DMS79 treated with DMSO at 0.1 percent for 48 hours (cell line): ENCODE measurements at regions not wholly inside any gene's neighbourhood (a gene's known extent, or its start where the extent isn't known, plus 50 kb on each side); places are given as distances from the start of the nearest gene placed in this dataset.
"Not testable (repeated sequence)": the region's sequence is repeated elsewhere in the genome, so short reads cannot be mapped to it uniquely, and the experiment has no call there.

Experiments used
- DNase-seq: peaks from one replicate; lab custom pipeline; 2025; lab: John Stamatoyannopoulos, UW

DNA sequence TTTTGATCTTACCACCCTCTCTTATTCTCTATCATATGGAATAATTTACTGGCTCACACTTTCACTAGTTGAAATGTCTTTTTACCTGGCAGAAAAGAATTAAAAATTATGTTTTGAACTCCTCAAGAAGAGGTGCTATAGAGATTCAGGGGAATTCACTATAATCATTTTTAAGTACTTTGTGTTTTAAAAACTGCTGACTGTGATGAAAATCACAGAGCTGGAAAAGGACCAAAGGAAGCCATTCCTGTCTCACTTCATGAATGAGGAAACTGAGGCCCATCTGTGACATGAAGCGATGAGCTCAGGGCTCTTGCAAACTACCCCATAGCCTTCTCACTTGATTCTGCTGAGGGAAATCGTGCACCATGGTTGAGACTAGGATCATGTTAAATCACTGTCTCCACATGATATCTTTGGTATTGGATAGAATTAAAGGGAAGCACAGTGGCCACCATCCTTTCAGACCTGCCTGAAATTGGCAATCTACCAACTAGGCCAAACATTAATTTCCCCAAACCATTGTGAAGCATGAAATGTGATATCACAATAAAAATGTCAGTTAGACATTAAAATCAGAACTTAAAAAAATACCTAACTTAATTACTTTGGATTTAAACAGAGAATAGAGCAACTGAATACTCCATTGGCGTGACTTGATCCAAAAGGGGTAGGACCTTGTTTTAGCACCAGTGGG is 141.0 kb downstream of the FZD1 start:
- DNase-seq = no peak

DNA sequence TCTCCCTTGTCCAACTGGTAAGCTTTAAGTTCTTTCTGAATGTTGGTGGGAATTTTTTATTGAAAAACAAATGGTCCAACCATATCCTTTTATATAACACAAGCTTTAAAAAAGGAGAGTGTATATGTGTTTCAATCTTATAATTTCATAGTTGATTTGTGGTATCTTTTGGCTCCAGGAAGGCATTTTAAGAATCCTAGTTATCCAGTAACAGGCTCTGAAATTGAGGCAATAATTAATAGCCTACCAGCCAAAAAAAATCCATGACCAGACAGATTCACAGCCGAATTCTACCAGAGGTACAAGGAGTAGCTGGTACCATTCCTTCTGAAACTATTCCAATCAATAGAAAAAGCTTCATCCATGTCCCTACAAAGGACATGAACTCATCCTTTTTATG is 141.6 kb downstream of the FZD1 start:
- DNase-seq = not testable (repeated sequence)

DNA sequence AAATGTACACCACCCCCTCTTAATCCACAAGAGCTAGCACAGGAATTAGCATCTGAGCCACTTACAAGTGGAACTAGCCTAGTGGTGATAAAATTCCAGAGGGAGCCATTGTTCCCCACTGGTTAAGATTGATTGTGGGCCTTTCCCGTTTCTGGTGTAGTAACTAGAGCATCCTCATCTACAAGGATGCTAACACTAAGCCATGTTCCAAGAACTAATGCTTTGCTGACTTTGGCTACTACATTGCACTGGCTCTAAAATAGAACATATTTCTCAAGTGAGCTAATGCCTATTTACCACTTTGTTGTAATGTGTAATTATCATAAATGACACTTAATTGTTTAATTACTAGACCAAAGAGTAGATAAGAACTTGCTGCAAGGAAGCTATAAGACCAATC is 143.7 kb downstream of the FZD1 start:
- DNase-seq = no peak

DNA sequence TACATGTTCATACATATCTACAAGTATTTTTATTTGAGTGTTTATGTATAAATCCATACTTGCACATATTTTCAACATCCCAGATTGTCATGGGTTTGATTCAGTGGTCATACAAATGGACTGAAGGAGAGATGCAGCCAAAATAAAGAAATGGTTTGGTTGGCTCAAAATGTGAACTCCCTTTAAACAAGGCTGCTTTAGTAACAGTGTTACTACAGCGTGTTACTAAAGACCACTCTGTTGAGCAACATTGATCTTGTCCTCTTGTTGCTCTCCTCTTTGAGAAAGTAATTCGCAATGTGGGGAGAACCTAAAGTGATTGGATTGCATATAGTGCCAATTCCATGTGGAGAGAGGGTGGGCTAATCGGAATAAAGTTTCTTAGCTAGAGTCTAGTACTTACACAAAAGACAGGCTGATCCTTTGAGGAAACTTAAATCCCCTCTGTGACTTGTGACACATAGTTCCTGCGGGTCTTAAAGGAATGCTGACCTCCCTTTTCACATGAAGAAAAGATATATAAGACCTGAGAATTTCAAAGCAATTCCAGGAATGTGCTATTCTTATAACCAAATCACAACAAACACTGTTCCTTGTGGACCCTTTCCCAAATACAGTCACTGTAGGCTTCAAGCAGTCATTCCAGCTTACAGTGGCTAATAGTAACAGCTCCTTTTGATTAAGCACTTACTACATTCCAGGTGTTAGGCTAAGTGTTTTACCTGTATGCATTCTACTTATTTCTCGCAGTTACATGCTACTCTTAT is 144.3 kb downstream of the FZD1 start:
- no peak for DNase-seq

DNA sequence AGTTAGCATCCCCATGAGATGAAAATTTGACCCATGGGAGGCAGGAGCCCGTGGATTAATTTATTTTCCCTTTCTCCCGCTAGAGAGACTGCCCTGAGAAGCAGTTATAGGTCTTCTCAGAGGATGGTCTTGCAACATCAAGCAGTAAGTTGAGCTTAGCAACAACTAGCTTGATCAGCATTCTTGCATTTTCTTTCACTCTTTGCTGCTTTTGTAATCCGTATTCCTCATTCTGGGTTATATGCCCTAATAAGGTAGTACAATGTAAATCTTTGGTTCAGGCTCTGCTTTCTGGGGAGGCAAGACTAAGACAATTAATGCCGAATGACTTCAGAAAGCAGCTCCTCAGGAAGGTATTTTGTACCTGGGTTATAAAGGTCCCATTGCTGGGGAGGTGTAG is 146.8 kb downstream of the FZD1 start:
- no peak for DNase-seq

DNA sequence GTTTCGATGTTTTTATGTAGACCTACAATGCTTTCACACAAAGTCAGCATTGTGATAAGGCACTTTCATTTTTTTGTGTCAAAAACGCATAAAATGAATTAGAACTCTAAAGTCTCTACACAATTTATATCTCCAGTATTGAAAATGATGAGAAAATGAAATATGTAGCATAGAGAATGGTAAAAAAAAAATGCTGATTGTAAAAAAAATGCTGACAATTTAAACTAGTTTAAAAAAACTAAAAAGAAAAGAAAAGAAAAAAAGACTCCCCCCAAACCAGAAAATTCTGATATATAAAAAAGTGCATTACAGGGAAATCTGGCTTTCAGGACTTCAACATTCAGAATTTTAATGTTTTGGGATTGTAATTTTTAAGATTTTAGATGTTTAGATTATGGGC is 148.1 kb downstream of the FZD1 start:
- DNase-seq = no peak

DNA sequence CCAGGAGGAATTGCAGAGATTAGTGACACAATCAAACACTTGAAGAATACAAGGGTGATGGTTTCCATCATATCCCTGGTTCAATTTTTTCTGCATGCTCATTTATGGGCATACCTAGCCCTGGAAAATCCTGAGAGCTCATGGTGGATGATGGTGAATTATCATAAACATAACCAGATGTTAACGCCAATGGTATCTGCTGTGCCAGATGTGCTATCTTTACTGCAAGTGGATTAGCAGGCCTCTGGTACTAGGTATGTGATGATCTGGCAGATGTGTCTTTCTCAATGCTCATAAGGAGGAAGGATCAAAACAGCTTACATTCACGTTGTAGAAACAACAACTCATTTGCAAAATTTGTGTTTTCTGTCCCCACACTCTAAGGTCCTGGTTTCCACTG is 150.5 kb downstream of the FZD1 start:
- no peak for DNase-seq

DNA sequence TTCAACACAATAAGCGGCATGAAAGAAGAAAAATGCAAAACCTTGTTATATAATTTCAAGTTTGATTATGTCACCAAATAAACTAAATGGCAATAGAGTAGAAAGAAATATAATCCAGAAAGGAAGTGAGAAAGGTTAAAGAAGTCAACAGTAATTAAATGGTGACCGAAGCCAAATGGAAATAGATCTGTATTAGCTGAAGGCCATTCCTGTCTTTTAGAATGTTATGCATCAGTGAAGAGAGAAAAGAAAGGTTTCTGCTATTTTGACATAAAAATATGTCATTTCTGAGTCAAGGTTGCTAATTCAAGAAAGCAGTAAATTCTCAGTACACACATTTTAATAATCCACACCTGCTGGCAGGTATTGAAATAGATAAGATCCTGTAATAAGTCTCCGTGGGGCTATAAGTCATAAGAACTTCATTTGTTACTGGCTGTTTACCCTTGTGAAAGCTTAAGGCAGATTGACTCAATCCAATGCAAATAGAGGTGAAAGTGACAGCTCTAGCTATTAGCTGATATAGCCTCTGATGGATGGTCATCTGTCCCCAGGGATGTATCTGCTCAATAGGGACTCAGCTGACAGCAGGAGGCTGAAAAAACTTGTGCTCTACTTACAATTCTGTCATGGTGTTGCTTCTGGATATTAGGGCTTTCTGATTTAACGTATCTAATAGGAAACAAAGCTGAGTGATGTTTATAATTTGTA is 152.1 kb downstream of the FZD1 start:
- no peak for DNase-seq

DNA sequence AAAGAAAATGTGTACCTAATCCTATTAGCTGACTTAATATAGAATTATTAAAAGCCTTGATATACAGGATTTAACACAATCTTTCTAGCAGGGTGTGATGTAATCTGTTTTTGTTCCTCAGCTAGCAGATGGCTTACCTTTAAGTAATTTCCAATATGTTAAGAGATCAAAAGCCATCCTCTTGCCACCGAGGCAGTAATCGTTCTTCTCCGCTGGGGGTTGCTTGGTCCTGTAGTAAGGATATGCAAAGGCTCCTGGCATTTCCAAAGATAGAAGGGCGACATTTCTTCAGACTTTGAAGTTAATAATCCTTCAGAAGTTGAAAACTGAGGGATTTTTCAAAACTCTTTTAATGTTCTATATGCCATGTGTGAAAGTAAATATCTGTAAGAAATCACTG is 156.4 kb downstream of the FZD1 start:
- DNase-seq = no peak

DNA sequence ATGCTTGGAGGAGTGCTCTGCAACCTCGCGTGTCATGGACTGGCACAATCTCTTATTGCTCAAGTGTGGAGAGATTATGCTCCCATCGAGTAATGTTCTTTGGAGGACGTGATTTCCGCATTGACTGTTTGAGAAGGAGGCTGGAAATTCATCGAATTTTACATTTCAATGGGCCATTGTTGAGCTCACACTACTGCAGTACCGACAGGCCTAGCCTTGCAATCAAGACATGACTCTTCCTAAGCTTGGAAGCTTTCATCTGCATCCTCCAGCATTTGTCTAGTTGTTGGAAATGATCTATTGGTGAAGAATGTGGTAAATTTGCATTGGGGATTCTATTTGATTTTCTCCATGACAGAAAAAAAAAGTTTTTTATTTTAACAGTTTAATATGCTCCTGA is 156.8 kb downstream of the FZD1 start:
- no peak for DNase-seq

DNA sequence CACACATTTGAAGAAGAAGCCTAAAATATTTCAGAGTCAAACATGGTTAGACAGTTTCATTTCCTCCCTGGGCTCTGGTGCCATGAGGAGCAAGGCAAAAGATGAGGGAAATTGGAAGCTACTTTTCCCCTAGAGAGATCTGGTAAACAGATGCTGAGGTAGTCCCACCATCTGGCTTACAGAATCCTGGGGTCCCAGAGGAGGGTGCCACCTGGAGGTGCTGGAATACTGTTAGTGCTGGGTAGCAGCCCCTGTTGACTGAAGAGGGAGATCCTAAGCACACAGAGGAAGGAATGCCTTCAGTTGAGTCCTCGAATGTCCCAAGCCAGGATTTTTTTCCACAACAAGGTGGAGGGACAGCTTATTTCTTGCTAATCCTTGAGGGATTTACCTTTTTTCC is 160.1 kb downstream of the FZD1 start:
- no peak for DNase-seq

DNA sequence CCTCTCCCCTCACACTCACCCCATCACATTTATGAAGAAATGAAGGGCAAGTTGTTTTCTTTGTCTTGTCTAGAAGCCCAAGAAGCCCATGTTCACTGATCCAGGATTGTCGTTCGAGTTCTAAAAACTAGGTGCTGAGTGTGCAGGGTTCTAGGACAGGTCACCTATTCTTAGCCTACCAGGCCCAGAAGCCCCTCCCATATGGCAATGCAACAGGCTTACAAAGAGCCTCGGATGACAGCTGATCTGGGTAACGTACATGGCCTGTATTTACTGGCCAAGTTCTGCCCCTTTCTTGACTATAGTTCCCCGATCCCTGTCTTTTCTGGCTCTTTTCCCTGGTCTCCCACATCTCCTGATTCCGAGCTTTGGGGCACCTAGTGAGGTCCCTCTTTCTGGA is 160.9 kb downstream of the FZD1 start:
- no peak for DNase-seq

DNA sequence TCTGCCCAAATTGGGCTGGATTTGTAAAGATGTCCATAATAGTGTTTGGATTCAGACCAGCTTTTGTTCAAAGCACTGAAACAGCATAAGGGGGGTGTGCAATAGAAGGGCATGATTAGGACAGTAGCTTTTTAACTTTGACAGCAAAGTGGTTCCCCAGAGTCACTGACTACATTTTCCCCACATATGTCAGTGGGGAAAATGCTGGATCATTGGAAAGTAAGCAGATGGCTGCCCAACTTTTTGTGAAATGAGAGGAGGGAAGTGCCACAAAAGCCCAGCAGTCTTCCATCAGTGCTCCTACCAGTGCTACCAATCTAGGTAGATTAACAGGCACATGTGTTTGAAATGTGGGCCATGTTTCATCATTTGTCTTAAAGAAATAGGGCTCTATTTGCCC is 162.8 kb downstream of the FZD1 start:
- no peak for DNase-seq

DNA sequence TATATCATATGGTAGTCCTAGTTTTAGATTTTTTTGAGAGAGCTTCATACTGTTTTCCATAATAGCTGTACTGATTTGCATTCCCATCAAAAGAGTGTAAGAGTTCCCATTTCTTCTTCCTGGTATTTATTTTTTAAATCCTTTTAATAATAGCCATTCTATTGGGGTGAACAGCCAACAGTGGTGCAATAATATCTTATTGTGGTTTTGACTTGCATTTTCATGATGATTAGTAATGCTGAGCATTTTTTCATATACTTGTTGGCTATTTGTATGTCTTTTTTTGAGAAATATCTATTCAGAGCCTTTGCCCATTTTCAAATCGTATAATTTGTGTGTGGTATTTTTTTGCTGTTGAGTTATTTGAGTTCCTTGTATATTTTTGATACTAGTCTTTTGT is 167.4 kb downstream of the FZD1 start:
- DNase-seq = no peak

DNA sequence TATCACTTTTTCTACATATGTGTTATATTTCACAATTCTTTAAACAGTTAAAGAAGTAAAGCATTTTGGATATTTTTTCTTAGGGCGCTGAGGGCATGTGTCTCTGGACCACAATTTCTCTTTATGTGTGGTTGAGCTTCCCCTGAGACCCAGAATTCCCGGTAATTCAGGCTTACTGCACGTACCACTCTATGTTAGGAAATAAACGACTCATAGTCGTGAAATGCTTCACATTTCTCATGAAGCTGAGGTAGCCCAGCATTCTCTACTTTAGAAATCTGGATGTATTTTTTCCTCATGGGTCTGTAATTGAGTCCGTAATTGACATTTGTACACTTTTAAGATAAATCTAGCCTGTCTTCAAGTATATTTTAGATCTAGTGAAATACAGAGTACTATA is 170.6 kb downstream of the FZD1 start:
- no peak for DNase-seq

DNA sequence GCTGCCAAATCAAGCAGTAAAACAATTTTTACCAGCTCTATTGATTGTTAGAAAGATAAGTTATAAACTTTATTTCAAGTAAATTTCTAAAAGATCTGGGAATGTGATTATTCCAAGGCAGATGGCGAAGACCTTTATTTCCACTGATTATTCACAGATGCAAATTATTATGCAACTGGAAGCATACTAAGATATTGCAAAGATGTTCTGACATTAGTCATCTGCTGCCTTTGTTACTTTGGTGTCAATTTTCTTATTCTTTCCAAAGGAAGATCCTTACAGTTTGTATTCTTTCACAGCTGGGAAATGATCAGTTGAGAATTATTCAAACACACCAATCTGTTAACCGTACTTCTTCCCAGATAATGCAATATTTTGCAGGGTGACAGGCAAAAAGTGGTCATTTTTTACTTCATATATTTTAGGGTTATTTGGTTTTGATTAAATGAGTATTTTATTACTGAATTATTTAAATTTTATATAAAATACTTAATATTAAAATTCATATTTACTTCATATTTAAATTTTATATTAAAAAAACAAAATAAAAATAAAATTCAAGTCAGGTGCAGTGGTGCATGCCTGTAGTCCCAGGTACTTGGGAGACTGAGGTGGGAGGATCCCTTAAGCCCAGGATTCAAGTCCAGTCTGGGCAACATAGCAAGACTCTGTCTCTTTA is 171.3 kb downstream of the FZD1 start:
- DNase-seq = no peak

DNA sequence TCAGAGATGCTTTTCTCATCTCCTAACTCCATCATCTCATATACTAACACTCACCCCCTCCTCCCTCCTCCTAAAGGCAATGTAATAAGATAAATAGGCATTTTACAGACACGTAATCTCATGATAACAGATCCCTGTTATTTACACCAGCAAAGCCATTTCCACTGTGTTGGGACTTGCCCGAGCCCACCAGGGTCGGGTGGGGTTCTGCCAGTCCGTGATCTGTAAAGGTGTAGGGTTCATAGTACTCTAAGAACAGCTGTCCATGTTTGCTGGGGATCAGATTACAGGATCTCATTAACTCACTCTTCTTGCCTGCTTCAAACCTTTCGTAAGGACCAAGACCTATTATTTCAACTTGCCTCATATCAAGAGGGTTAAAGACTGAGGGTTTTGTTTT is 172.4 kb downstream of the FZD1 start:
- peak; percentile 98 for DNase-seq

DNA sequence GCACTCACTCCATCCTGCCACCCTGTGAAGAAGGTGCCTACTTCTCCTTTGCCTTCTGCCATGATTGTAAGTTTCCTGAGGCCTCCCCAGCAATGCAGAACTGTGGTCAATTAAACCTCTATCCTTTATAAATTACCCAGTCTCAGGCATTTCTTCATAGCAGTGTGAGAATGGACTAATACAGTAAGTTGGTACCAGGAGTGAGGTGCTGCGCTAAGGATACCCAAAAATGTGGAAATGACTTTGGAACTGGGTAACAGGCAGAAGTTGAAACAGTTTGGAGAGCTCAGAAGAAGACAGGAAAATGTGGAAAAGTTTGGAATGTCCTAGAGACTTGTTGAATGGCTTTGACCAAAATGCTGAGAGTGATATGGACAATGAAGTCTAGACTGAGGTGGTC is 176.0 kb downstream of the FZD1 start:
- DNase-seq = not testable (repeated sequence)

DNA sequence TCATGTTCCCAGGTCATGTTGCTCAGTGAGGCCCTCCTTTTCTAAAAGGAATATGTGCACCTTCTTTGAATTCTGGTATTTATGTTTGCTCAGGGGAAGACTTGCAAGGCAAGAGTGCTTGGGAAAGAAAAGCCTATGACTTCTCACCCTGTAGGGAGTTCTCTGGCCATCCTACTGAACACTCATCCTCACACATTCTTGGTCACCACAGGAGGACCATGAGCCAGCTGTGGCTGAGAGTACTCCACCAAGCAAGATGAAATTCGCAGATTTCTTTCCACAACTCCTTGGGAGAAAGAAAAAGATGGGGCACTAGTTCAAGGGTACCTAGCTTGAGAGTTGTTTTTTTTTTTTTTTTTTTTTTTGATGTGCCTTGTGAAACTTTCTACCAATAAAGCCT is 179.6 kb downstream of the FZD1 start:
- no peak for DNase-seq

DNA sequence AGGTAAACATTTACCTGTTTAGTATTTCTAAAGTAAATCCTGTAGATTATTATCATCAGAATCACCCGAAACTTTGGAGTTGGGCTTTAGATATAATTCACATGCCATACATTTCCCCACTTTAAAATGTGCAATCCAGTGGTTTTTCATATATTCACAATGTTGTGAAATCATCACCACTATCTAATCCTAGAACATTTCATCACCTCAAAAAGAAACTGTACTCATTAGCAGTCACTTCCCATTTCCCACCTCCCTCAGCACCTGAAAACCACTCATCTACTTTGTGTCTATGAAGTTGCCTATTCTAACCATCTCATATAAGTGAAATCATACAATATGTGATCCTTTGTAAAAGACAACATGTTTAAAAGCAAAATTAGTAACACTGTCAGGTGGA is 182.6 kb downstream of the FZD1 start:
- no peak for DNase-seq

DNA sequence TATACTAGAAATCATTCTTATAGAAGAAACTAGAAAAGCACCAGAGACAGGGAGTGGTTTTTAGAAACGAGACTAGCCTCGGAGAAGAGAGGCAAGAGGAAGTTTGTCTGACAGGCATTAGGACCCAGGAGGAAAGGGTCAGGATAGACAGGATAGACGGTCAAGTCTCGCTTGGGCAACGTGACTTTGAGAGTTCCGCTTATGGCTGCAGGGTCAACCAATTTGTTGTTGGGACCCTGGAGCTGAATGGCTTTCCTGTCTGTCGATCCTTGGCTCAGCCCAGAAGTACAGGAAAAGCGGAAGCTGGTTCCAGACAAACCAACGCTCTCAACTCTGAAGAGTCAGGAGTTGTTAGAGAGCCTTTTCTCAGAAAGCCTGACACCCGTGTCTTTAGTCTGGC is 191.2 kb downstream of the FZD1 start:
- DNase-seq = no peak

DNA sequence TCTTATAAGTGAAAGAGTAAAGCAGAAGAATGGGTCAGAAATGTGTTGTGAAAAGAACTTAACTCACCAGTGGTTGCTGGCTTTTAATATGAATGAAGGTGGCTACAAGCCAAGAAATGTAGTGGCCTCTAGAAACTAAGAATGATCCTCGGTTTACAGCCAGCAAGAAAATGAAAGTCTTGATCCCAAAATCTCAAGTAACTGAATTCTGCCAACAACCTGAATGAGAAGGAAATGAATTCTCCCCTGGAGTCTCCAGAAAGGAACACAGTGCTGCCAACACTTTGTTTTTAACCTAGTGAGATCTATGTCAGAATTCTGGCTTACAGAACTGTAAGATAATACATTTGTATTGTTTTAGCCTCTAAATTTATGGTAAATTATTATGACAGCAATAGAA is 193.0 kb downstream of the FZD1 start:
- no peak for DNase-seq

DNA sequence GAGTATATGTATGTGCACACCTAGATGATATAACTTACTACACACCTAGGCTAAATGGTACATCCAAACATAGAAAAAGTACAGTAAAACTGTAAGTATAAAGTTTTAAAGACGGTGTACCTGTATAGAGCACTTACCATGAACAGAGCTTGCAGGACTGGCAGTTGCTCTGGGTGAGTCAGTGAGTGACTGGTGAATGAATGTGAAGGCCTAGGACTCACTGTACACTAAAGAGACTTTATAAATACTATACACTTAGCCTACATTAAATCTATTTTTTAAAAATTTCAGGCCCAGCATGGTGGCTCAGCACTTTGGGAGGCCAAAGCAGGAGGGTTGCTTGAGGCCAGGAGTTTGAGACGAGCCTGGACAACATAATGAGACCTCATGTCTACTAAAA is 195.3 kb downstream of the FZD1 start:
- no peak for DNase-seq
